Esophagus muscularis mucosa (tissue), 4 donors: ENCODE measurements at regions not wholly inside any gene's neighbourhood (a gene's known extent, or its start where the extent isn't known, plus 50 kb on each side); places are given as distances from the start of the nearest gene placed in this dataset.

Experiments used
- DNase-seq: peaks from one replicate; pipeline ENCODE4 v3.0.0-alpha.2; 2017; ENCODE audit errors: extremely low spot score
- H3K27ac ChIP-seq, 4 donors: fragments of 200-600 bp; sonication (generic); replicated peaks in 1 of 4; 1 replicate in 3 of 4; 2 replicates in 1 of 4; pipeline ENCODE4 v1.5.1; 2016 to 2019; ENCODE audit warnings: mild to moderate bottlenecking in 1 of 4
- H3K27me3 ChIP-seq, 4 donors: fragments of 200-600 bp; sonication (generic); one replicate each; pipeline versions ENCODE4 v1.5.1 to v1.6.0; 2016 to 2019
- H3K36me3 ChIP-seq, 4 donors: fragments of 200-600 bp; sonication (generic); one replicate each; pipeline ENCODE4 v1.5.1; 2016 to 2019
- H3K4me1 ChIP-seq, 4 donors: fragments of 200-600 bp; sonication (generic); one replicate each; pipeline ENCODE4 v1.5.1; 2016 to 2019
- H3K4me3 ChIP-seq, 4 donors: fragments of 200-600 bp; sonication (generic); 1 replicate in 2 of 4; 2 replicates in 2 of 4; pipeline ENCODE4 v1.5.1; 2016 to 2019; ENCODE audit warnings: mild to moderate bottlenecking in 4 of 4, moderate library complexity in 1 of 4
- H3K9me3 ChIP-seq, 4 donors: fragments of 200-600 bp; sonication (generic); 1 replicate in 3 of 4; 2 replicates in 1 of 4; pipeline ENCODE4 v1.5.1; 2016 to 2019
- CTCF ChIP-seq, 3 experiments: fragments of 200-600 bp in 2 of 3; fragments of 450-650 bp in 1 of 3; sonication (generic) in 2 of 3; IDR thresholded peaks; one replicate each; pipeline ENCODE4 v1.5.1; 2017 to 2019; ENCODE audit warnings: antibody characterized with exemption in 3 of 3, mild to moderate bottlenecking in 2 of 3, moderate library complexity in 1 of 3
- EP300 ChIP-seq: sonication (generic); formaldehyde crosslinking; IDR thresholded peaks from one replicate; pipeline ENCODE4 v1.6.1; 2017; ENCODE audit warnings: antibody characterized with exemption
- POLR2A ChIP-seq: fragments of 450-650 bp; IDR thresholded peaks from one replicate; pipeline ENCODE4 v1.6.1; 2017; ENCODE audit warnings: antibody characterized with exemption, moderate library complexity, mild to moderate bottlenecking, low read depth
- POLR2AphosphoS5 ChIP-seq, 2 donors: sonication (generic); formaldehyde crosslinking; IDR thresholded peaks; one replicate each; pipeline ENCODE4 v1.6.1; 2017; ENCODE audit warnings: antibody characterized with exemption in 2 of 2
- WGBS: methylation state at CpG from one replicate; pipeline ENCODE4 v1.1.5; 2018; 5-methylcytosine and 5-hydroxymethylcytosine counted together
- intact Hi-C: fragments of 100-400 bp; cut with DNase I; formaldehyde crosslinking; loops from one replicate; pipeline ENCODE4 v1.15.1; 2023

GRCh38 chr6:168183613-168183970 lies 104.6 kb upstream of the FRMD1 start:
- TF ChIP-seq POLR2AphosphoS5 (IDR thresholded peaks at IDR 0.05): no peak
- TF ChIP-seq POLR2A: no peak
- TF ChIP-seq CTCF (IDR thresholded peaks at IDR 0.05): no peak
- no peak for TF ChIP-seq EP300
- Histone ChIP-seq H3K27ac (no peak overlapping the region), H3K36me3 (no peaks in the 10 kb centered on the region), H3K4me1 (no peaks in the 10 kb centered on the region), H3K4me3 (no peak overlapping the region), H3K27me3 (peaks cover 0 to 8% (median 0%) of the 10 kb centered on the region in 4 donors), H3K9me3 (no peaks in the 10 kb centered on the region)
- 71% methylated on average over 6 of the region's 6 CpGs for WGBS
- intact Hi-C loops: no loop called here
- DNase-seq: no peak

- Histone ChIP-seq H3K27me3 (peaks cover 0 to 8% (median 0%) of the 10 kb centered on the region in 4 donors), H3K9me3 (no peaks in the 10 kb centered on the region), H3K27ac (no peak overlapping the region), H3K4me1 (no peaks in the 10 kb centered on the region), H3K36me3 (no peaks in the 10 kb centered on the region), H3K4me3 (no peak overlapping the region)
- 86% methylated on average over 19 of the region's 22 CpGs for WGBS
- intact Hi-C loops: no loop called here
- no peak for DNase-seq
- TF ChIP-seq POLR2AphosphoS5 (IDR thresholded peaks at IDR 0.05) (no peak), POLR2A (no peak), EP300 (no peak), CTCF (IDR thresholded peaks at IDR 0.05) (no peak)
These were observed 104.0 kb upstream of the FRMD1 start for GRCh38 chr6:168182908-168183612.

- DNase-seq: no peak
- Histone ChIP-seq H3K4me1 (no peaks in the 10 kb centered on the region), H3K36me3 (no peaks in the 10 kb centered on the region), H3K27me3 (peaks cover 0 to 8% (median 0%) of the 10 kb centered on the region in 4 donors), H3K4me3 (no peak overlapping the region), H3K27ac (no peak overlapping the region), H3K9me3 (no peaks in the 10 kb centered on the region)
- intact Hi-C loops: no loop called here
- WGBS: 77% methylated on average over 8 of the region's 8 CpGs
- TF ChIP-seq POLR2AphosphoS5 (IDR thresholded peaks at IDR 0.05) (no peak), CTCF (IDR thresholded peaks at IDR 0.05) (no peak), POLR2A (no peak), EP300 (no peak)
These were observed 103.4 kb upstream of the FRMD1 start for GRCh38 chr6:168182366-168182765.

GRCh38 chr6:168181876-168182275 lies 102.9 kb upstream of the FRMD1 start:
- intact Hi-C loops: no loop called here
- Histone ChIP-seq H3K27me3 (peaks cover 0 to 8% (median 0%) of the 10 kb centered on the region in 4 donors), H3K27ac (no peak overlapping the region), H3K36me3 (no peaks in the 10 kb centered on the region), H3K4me1 (no peaks in the 10 kb centered on the region), H3K4me3 (no peak overlapping the region), H3K9me3 (no peaks in the 10 kb centered on the region)
- TF ChIP-seq POLR2A (no peak), EP300 (no peak), CTCF (IDR thresholded peaks at IDR 0.05) (no peak), POLR2AphosphoS5 (IDR thresholded peaks at IDR 0.05) (no peak)
- no peak for DNase-seq
- WGBS: 86% methylated on average over 11 of the region's 11 CpGs

GRCh38 chr6:168181316-168181715 lies 102.3 kb upstream of the FRMD1 start:
- no peaks in the 10 kb centered on the region for H3K9me3 ChIP-seq
- no peak for DNase-seq
- H3K36me3 ChIP-seq: no peaks in the 10 kb centered on the region
- intact Hi-C loops: no loop called here
- peaks cover 0 to 8% (median 0%) of the 10 kb centered on the region in 4 donors for H3K27me3 ChIP-seq
- no peak overlapping the region for H3K4me3 ChIP-seq
- TF ChIP-seq POLR2A: no peak
- no peak for TF ChIP-seq EP300
- TF ChIP-seq CTCF (IDR thresholded peaks at IDR 0.05): no peak
- TF ChIP-seq POLR2AphosphoS5 (IDR thresholded peaks at IDR 0.05): no peak
- 88% methylated on average over 3 of the region's 6 CpGs for WGBS
- no peaks in the 10 kb centered on the region for H3K4me1 ChIP-seq
- no peak overlapping the region for H3K27ac ChIP-seq
